NCI-H82 (cell line): ENCODE measurements at regions not wholly inside any gene's neighbourhood (a gene's known extent, or its start where the extent isn't known, plus 50 kb on each side); places are given as distances from the start of the nearest gene placed in this dataset.

Experiments
- DNase-seq: peaks from one replicate; lab custom pipeline; 2025; lab: John Stamatoyannopoulos, UW

- DNase-seq = no peak
These were observed 282.1 kb upstream of the ATP10B start for GRCh38 chr5:161134083-161134482.

GRCh38 chr5:161115941-161116340 lies 263.9 kb upstream of the ATP10B start:
- no peak for DNase-seq

GRCh38 chr5:161112371-161112770 lies 260.4 kb upstream of the ATP10B start:
- no peak for DNase-seq

- no peak for DNase-seq
These were observed 253.5 kb upstream of the ATP10B start for GRCh38 chr5:161105525-161105924.

GRCh38 chr5:161098516-161098915 lies 246.5 kb upstream of the ATP10B start:
- DNase-seq = no peak

- no peak for DNase-seq
These were observed 244.6 kb upstream of the ATP10B start for GRCh38 chr5:161096581-161096980.

- DNase-seq = no peak
These were observed 243.9 kb upstream of the ATP10B start for GRCh38 chr5:161095953-161096352.

GRCh38 chr5:161094411-161094810 lies 242.4 kb upstream of the ATP10B start:
- DNase-seq = no peak

GRCh38 chr5:161093100-161093499 lies 241.1 kb upstream of the ATP10B start:
- DNase-seq = no peak

- no peak for DNase-seq
These were observed 237.6 kb upstream of the ATP10B start for GRCh38 chr5:161089569-161089968.

GRCh38 chr5:161086461-161086860 lies 234.4 kb upstream of the ATP10B start:
- no peak for DNase-seq

GRCh38 chr5:161085056-161085455 lies 233.0 kb upstream of the ATP10B start:
- peak; percentile 87 for DNase-seq

- no peak for DNase-seq
These were observed 232.1 kb upstream of the ATP10B start for GRCh38 chr5:161084115-161084514.

GRCh38 chr5:161078793-161079192 lies 226.8 kb upstream of the ATP10B start:
- peak; percentile 8 for DNase-seq

- DNase-seq = no peak
These were observed 226.0 kb upstream of the ATP10B start for GRCh38 chr5:161077936-161078545.

GRCh38 chr5:161077496-161077895 lies 225.5 kb upstream of the ATP10B start:
- no peak for DNase-seq

GRCh38 chr5:161064781-161065180 lies 212.8 kb upstream of the ATP10B start:
- DNase-seq = peak; percentile 76

- peak; percentile 29 for DNase-seq
These were observed 212.3 kb upstream of the ATP10B start for GRCh38 chr5:161064297-161064696.

- DNase-seq = peak; percentile 84
These were observed 206.8 kb upstream of the ATP10B start for GRCh38 chr5:161058781-161059180.

GRCh38 chr5:161051920-161052500 lies 200.0 kb upstream of the ATP10B start:
- no peak for DNase-seq

- peak; percentile 70 for DNase-seq
These were observed 195.0 kb upstream of the ATP10B start for GRCh38 chr5:161047024-161047423.

GRCh38 chr5:161042862-161043261 lies 190.9 kb upstream of the ATP10B start:
- DNase-seq = no peak

GRCh38 chr5:161042443-161042842 lies 190.4 kb upstream of the ATP10B start:
- no peak for DNase-seq

GRCh38 chr5:161040818-161041217 lies 188.8 kb upstream of the ATP10B start:
- DNase-seq = no peak
